GM10248 (cell line): ENCODE measurements at regions not wholly inside any gene's neighbourhood (a gene's known extent, or its start where the extent isn't known, plus 50 kb on each side); places are given as distances from the start of the nearest gene placed in this dataset.

Experiments used
- CTCF ChIA-PET: fragments of 300-600 bp; sonication (Branson Sonifier 250); formaldehyde crosslinking; extraction: SDS; loops from one replicate; lab custom pipeline; 2021; ENCODE audit warnings: antibody characterized with exemption; lab: Yijun Ruan, JAX
- POLR2A ChIA-PET: fragments of 350-650 bp; sonication (Branson Sonifier 250); formaldehyde crosslinking; extraction: SDS; loops from one replicate; lab custom pipeline; 2020; ENCODE audit warnings: antibody characterized with exemption; lab: Yijun Ruan, JAX
- DNase-seq: peaks from one replicate; pipeline ENCODE4 v3.0.0; 2012; ENCODE audit errors: extremely low spot score
- TF ChIP-seq, protein P1 (sequence below): IDR thresholded peaks from 2 replicates; pipeline ENCODE4 v1.5.1; 2012; ENCODE audit warnings: mild to moderate bottlenecking, low read depth; ENCODE audit errors: extremely low read depth, missing control alignments, control extremely low read depth

DNA sequence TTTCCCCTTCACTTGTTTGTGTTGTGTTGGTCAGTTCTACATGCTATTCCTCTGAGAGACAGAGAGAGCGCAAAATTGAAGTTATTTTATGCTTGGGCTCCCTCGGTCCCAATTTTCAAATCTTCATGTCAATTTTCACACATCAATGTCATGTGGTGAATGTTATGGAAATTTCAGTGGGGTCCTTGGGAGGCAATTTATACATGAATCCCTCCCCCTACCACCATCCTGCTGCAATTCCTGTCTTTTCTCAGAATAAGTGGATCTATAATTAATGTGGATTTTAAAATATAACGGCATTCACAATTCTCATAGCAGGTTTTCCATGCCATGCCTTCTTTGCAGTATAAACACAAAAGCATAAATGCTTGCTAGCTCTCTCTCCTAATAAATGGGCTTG lies 499.9 kb downstream of the MCTP2 start:
- TF ChIP-seq, protein P1, sequence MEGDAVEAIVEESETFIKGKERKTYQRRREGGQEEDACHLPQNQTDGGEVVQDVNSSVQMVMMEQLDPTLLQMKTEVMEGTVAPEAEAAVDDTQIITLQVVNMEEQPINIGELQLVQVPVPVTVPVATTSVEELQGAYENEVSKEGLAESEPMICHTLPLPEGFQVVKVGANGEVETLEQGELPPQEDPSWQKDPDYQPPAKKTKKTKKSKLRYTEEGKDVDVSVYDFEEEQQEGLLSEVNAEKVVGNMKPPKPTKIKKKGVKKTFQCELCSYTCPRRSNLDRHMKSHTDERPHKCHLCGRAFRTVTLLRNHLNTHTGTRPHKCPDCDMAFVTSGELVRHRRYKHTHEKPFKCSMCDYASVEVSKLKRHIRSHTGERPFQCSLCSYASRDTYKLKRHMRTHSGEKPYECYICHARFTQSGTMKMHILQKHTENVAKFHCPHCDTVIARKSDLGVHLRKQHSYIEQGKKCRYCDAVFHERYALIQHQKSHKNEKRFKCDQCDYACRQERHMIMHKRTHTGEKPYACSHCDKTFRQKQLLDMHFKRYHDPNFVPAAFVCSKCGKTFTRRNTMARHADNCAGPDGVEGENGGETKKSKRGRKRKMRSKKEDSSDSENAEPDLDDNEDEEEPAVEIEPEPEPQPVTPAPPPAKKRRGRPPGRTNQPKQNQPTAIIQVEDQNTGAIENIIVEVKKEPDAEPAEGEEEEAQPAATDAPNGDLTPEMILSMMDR: no peak
- ChIA-PET CTCF (no interaction called here), POLR2A (no interaction called here)
- no peak for DNase-seq

DNA sequence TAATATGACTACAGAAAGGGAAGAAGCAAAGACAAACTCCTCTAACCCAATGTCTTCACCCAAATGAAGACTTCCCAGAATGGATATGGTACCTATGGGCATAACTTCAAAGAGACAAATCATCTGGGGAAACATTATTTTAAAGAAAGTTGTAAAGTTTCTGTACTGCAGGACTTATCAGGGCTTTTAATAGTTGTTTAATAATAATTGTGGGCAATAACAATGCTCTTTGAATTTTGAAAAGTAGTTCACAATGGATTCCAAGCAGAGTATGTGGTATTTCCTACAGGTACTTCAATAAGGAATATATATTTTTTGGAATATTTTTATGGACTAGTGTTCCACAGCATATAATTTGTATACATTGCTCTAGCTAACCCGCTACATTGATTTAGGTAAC lies 503.1 kb downstream of the MCTP2 start:
- TF ChIP-seq, protein P1: no peak
- no peak for DNase-seq
- ChIA-PET POLR2A (no interaction called here), CTCF (interaction anchor here (1.1 to 1.6 kb wide), 2 partner anchors 10 to 12 kb away, joined by 3 to 4 read pairs; no protein-coding TSS in a partner anchor)

DNA sequence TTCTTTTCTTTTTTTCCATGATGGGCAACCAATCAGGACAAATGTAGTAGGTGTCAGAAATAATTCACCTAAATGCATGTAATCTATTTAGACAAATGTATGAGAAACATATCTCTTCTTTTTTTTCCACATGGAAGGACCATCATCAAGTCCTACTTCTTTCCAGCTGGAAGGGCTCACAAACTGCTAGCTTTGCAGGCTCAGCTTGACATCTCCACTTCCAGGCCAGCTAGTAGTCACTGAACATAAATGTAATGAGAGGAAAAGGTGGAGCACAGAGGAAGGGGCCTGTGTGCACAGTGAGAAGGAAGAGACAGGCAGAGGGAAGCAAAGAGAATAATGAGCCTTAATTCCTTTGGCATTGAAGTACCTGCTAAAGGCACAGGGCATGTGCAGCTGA lies 504.9 kb downstream of the MCTP2 start:
- POLR2A ChIA-PET: no interaction called here
- TF ChIP-seq, protein P1: no peak

DNA sequence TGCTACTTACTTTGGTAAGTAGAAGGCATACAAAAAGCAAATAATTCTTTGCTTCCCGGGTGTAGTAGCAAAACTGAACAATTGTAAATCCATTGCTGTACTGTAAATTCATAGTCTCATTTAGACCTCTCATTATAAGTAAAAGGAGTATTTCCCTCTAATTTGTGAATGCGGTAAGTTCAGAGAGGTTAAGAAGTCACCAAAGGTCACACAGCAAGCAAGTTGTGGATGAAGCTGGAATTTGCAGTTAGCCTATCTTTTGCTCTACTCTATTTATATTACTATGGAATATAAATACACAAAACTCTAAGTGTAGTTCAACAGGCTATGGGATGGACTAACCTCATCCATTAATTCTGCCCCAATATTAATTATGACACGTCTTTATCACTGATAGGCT lies 508.3 kb downstream of the MCTP2 start:
- ChIA-PET POLR2A (no interaction called here), CTCF (no interaction called here)
- DNase-seq: no peak
- TF ChIP-seq, protein P1: no peak

More for the DNA sequence above, 504.9 kb downstream of the MCTP2 start:
- CTCF ChIA-PET: no interaction called here
- DNase-seq: no peak

DNA sequence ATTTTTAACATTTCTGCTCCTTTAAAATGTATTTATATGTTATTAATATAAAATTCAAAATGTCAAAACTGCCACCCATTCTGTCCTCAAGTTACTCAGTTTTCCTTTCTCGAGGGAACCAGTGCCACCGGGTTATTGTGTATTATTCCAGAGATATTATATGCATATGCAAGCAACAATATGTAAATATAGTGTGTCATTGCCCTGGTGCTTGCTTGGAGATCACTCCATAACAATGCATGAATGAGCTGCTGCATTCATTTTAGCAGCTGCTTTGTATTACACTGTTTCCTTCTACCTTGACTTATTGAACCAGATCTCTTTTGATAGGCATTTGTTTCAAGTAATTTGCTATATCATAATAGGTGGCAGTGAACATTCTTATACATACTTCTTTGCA lies 509.1 kb downstream of the MCTP2 start:
- DNase-seq: no peak
- POLR2A ChIA-PET: no interaction called here
- CTCF ChIA-PET: no interaction called here
- TF ChIP-seq, protein P1: no peak

DNA sequence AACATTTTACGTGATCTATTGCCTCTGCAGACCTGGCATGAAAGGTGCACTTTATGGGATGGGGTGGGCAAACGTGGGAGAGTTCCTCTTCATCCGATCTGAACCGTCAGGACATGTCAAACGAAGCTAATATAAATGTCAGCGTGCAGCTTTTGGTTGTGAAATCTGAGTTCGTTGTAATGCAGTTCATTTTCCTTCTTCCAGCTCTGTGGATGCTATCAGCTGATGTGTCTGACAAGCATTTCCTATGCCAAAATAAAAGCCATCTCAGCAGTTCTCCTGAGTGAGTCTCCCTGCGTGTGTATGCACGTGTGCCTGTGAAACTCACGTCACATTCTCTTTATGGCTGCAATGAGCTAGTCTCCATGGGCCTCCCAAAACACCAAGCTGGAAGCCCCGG lies 512.3 kb downstream of the MCTP2 start:
- ChIA-PET POLR2A (no interaction called here), CTCF (interaction anchor here (1.4 to 1.5 kb wide), 2 partner anchors 18 to 28 kb away, joined by 3 to 5 read pairs; no protein-coding TSS in a partner anchor)
- no peak for DNase-seq
- TF ChIP-seq, protein P1: no peak
